ENCODE measurements at regions not wholly inside any gene's neighbourhood (a gene's known extent, or its start where the extent isn't known, plus 50 kb on each side); places are given as distances from the start of the nearest gene placed in this dataset.

GRCh38 chr2:111697560-111697959, 186.4 kb downstream of the ANAPC1 start:
- H3K36me3 Mint-ChIP-seq (ENCODE audit: low read depth) = peaks cover 10% of the 10 kb centered on the region
- intact Hi-C loops (cut with micrococcal nuclease) = no loop called here

GRCh38 chr2:111698089-111698488, 185.9 kb downstream of the ANAPC1 start:
- no peak for DNase-seq
- H3K4me3 Mint-ChIP-seq = no peak overlapping the region
- intact Hi-C loops (cut with micrococcal nuclease) = loop anchor here (2.0 kb wide), 1 partner anchor 63 kb away; no protein-coding TSS in a partner anchor
- H3K4me1 Mint-ChIP-seq = peaks cover 37% of the 10 kb centered on the region
- peaks cover 20% of the 10 kb centered on the region for H3K27me3 Mint-ChIP-seq
- peaks cover 6% of the 10 kb centered on the region for H3K9me3 Mint-ChIP-seq
- H3K36me3 Mint-ChIP-seq (ENCODE audit: low read depth) = peaks cover 10% of the 10 kb centered on the region
- H3K27ac Mint-ChIP-seq = no peak overlapping the region

More at GRCh38 chr2:111697560-111697959, 186.4 kb downstream of the ANAPC1 start:
- Mint-ChIP-seq H3K4me1 (peaks cover 33% of the 10 kb centered on the region), H3K27ac (no peak overlapping the region), H3K27me3 (peaks cover 21% of the 10 kb centered on the region), H3K9me3 (peaks cover 6% of the 10 kb centered on the region), H3K4me3 (no peak overlapping the region)
- DNase-seq = no peak

GRCh38 chr2:111698743-111699554, 185.0 kb downstream of the ANAPC1 start:
- H3K9me3 Mint-ChIP-seq = peaks cover 6% of the 10 kb centered on the region
- peaks cover 44% of the 10 kb centered on the region for H3K4me1 Mint-ChIP-seq
- H3K27me3 Mint-ChIP-seq = peaks cover 14% of the 10 kb centered on the region
- peak; percentile 89 for DNase-seq
- peak overlapping the region; percentile 94 for H3K27ac Mint-ChIP-seq
- H3K36me3 Mint-ChIP-seq (ENCODE audit: low read depth) = peaks cover 8% of the 10 kb centered on the region
- intact Hi-C loops (cut with micrococcal nuclease) = loop anchor here (2.0 kb wide), 1 partner anchor 64 kb away; no protein-coding TSS in a partner anchor
- peak overlapping the region; percentile 74 for H3K4me3 Mint-ChIP-seq

- Mint-ChIP-seq H3K4me1 (peaks cover 63% of the 10 kb centered on the region), H3K9me3 (no peaks in the 10 kb centered on the region)
- DNase-seq = no peak
Observed at GRCh38 chr2:111701266-111701665, 182.7 kb downstream of the ANAPC1 start.

GRCh38 chr2:111701798-111702118, 182.2 kb downstream of the ANAPC1 start:
- intact Hi-C loops (cut with micrococcal nuclease) = loop anchor here (10.0 kb wide), 2 partner anchors 217 to 847 kb away; no protein-coding TSS in a partner anchor
- Mint-ChIP-seq H3K9me3 (no peaks in the 10 kb centered on the region), H3K27me3 (no peaks in the 10 kb centered on the region), H3K4me1 (peaks cover 67% of the 10 kb centered on the region), H3K4me3 (peak overlapping the region; percentile 29), H3K36me3 (ENCODE audit: low read depth) (peaks cover 3% of the 10 kb centered on the region), H3K27ac (peak overlapping the region; percentile 59)
- DNase-seq = no peak

More at GRCh38 chr2:111701266-111701665, 182.7 kb downstream of the ANAPC1 start:
- no peak overlapping the region for H3K4me3 Mint-ChIP-seq
- intact Hi-C loops (cut with micrococcal nuclease) = loop anchor here (10.0 kb wide), 2 partner anchors 216 to 846 kb away; no protein-coding TSS in a partner anchor
- peak overlapping the region; percentile 30 for H3K27ac Mint-ChIP-seq
- H3K27me3 Mint-ChIP-seq = no peaks in the 10 kb centered on the region
- peaks cover 3% of the 10 kb centered on the region for H3K36me3 Mint-ChIP-seq (ENCODE audit: low read depth)

- Mint-ChIP-seq H3K4me3 (peak overlapping the region; percentile 29), H3K9me3 (no peaks in the 10 kb centered on the region), H3K4me1 (peaks cover 71% of the 10 kb centered on the region), H3K36me3 (ENCODE audit: low read depth) (peaks cover 3% of the 10 kb centered on the region), H3K27ac (peak overlapping the region; percentile 59), H3K27me3 (no peaks in the 10 kb centered on the region)
- intact Hi-C loops (cut with micrococcal nuclease) = loop anchor here (10.0 kb wide), 2 partner anchors 217 to 847 kb away; no protein-coding TSS in a partner anchor
- DNase-seq = peak; percentile 87
Observed at GRCh38 chr2:111702119-111702803, 181.7 kb downstream of the ANAPC1 start.

- intact Hi-C loops (cut with micrococcal nuclease) = loop anchor here (10.0 kb wide), 2 partner anchors 218 to 848 kb away; no protein-coding TSS in a partner anchor
- H3K9me3 Mint-ChIP-seq = no peaks in the 10 kb centered on the region
- peaks cover 3% of the 10 kb centered on the region for H3K36me3 Mint-ChIP-seq (ENCODE audit: low read depth)
- H3K27ac Mint-ChIP-seq = peak overlapping the region; percentile 59
- no peak for DNase-seq
- peaks cover 71% of the 10 kb centered on the region for H3K4me1 Mint-ChIP-seq
- no peaks in the 10 kb centered on the region for H3K27me3 Mint-ChIP-seq
- H3K4me3 Mint-ChIP-seq = peak overlapping the region; percentile 29
Observed at GRCh38 chr2:111702804-111703196, 181.2 kb downstream of the ANAPC1 start.

- H3K9me3 Mint-ChIP-seq = no peaks in the 10 kb centered on the region
- peaks cover 3% of the 10 kb centered on the region for H3K36me3 Mint-ChIP-seq (ENCODE audit: low read depth)
- peaks cover 67% of the 10 kb centered on the region for H3K4me1 Mint-ChIP-seq
- H3K27me3 Mint-ChIP-seq = no peaks in the 10 kb centered on the region
- intact Hi-C loops (cut with micrococcal nuclease) = loop anchor here (10.0 kb wide), 2 partner anchors 219 to 849 kb away; no protein-coding TSS in a partner anchor
- no peak overlapping the region for H3K4me3 Mint-ChIP-seq
- DNase-seq = no peak
- no peak overlapping the region for H3K27ac Mint-ChIP-seq
Observed at GRCh38 chr2:111703759-111704158, 180.2 kb downstream of the ANAPC1 start.

GRCh38 chr2:111704246-111704645, 179.7 kb downstream of the ANAPC1 start:
- H3K27me3 Mint-ChIP-seq = no peaks in the 10 kb centered on the region
- no peaks in the 10 kb centered on the region for H3K9me3 Mint-ChIP-seq
- peak overlapping the region; percentile 73 for H3K27ac Mint-ChIP-seq
- peak overlapping the region; percentile 26 for H3K4me3 Mint-ChIP-seq
- peaks cover 3% of the 10 kb centered on the region for H3K36me3 Mint-ChIP-seq (ENCODE audit: low read depth)
- intact Hi-C loops (cut with micrococcal nuclease) = loop anchor here (10.0 kb wide), 2 partner anchors 219 to 849 kb away; no protein-coding TSS in a partner anchor
- no peak for DNase-seq
- H3K4me1 Mint-ChIP-seq = peaks cover 64% of the 10 kb centered on the region

- intact Hi-C loops (cut with micrococcal nuclease) = loop anchor here (1.0 to 10.0 kb wide), 4 partner anchors 43 to 850 kb away; no protein-coding TSS in a partner anchor
- Mint-ChIP-seq H3K9me3 (no peaks in the 10 kb centered on the region), H3K36me3 (ENCODE audit: low read depth) (peaks cover 3% of the 10 kb centered on the region), H3K27ac (peak overlapping the region; percentile 91), H3K4me3 (peak overlapping the region; percentile 61), H3K27me3 (no peaks in the 10 kb centered on the region), H3K4me1 (peaks cover 62% of the 10 kb centered on the region)
- DNase-seq = no peak
Observed at GRCh38 chr2:111705239-111705638, 178.8 kb downstream of the ANAPC1 start.

GRCh38 chr2:111705711-111706336, 178.2 kb downstream of the ANAPC1 start:
- H3K27ac Mint-ChIP-seq = peak overlapping the region; percentile 91
- intact Hi-C loops (cut with micrococcal nuclease) = loop anchor here (1.0 to 10.0 kb wide), 4 partner anchors 44 to 851 kb away; no protein-coding TSS in a partner anchor
- H3K4me1 Mint-ChIP-seq = peaks cover 61% of the 10 kb centered on the region
- no peaks in the 10 kb centered on the region for H3K9me3 Mint-ChIP-seq
- DNase-seq = peak; percentile 87
- H3K4me3 Mint-ChIP-seq = peak overlapping the region; percentile 61
- H3K27me3 Mint-ChIP-seq = no peaks in the 10 kb centered on the region
- H3K36me3 Mint-ChIP-seq (ENCODE audit: low read depth) = peaks cover 3% of the 10 kb centered on the region

- peaks cover 2% of the 10 kb centered on the region for H3K36me3 Mint-ChIP-seq (ENCODE audit: low read depth)
- intact Hi-C loops (cut with micrococcal nuclease) = loop anchor here (5.0 to 10.0 kb wide), 3 partner anchors 44 to 852 kb away; no protein-coding TSS in a partner anchor
- peak overlapping the region; percentile 91 for H3K27ac Mint-ChIP-seq
- no peak overlapping the region for H3K4me3 Mint-ChIP-seq
- H3K9me3 Mint-ChIP-seq = no peaks in the 10 kb centered on the region
- H3K4me1 Mint-ChIP-seq = peaks cover 60% of the 10 kb centered on the region
- H3K27me3 Mint-ChIP-seq = no peaks in the 10 kb centered on the region
- no peak for DNase-seq
Observed at GRCh38 chr2:111706481-111707001, 177.5 kb downstream of the ANAPC1 start.

GRCh38 chr2:111707700-111708099, 176.3 kb downstream of the ANAPC1 start:
- intact Hi-C loops (cut with micrococcal nuclease) = loop anchor here (5.0 to 10.0 kb wide), 3 partner anchors 45 to 853 kb away; no protein-coding TSS in a partner anchor
- Mint-ChIP-seq H3K9me3 (no peaks in the 10 kb centered on the region), H3K4me3 (no peak overlapping the region), H3K27me3 (no peaks in the 10 kb centered on the region), H3K4me1 (peaks cover 48% of the 10 kb centered on the region), H3K36me3 (ENCODE audit: low read depth) (no peaks in the 10 kb centered on the region), H3K27ac (no peak overlapping the region)
- no peak for DNase-seq
